PC-9 (cell line): ENCODE measurements at regions not wholly inside any gene's neighbourhood (a gene's known extent, or its start where the extent isn't known, plus 50 kb on each side); places are given as distances from the start of the nearest gene placed in this dataset.

ENCODE experiments used
- BruUV-seq: library from RNA; stranded (reverse); fragments of 400-500 nt; replicated peaks from 2 replicates; lab custom pipeline; 2021; lab: Mats Ljungman, UMichigan
- CTCF ChIA-PET: fragments of 300-600 bp; sonication (Branson Sonifier 250); formaldehyde crosslinking; loops from one replicate; lab custom pipeline; 2022; ENCODE audit warnings: antibody characterized with exemption; lab: Charles Lee
- POLR2A ChIA-PET: fragments of 300-600 bp; sonication (Branson Sonifier 250); formaldehyde crosslinking; loops from one replicate; lab custom pipeline; 2022; ENCODE audit warnings: antibody characterized with exemption; ENCODE audit not compliant: unreplicated experiment; lab: Charles Lee
- DNase-seq, 2 experiments: peaks; one replicate each; pipeline versions ENCODE4 v3.0.0 to v3.0.0-alpha.2; 2015 to 2022; ENCODE audit warnings: mixed read lengths in 1 of 2
- H2AFZ ChIP-seq: fragments of 200-600 bp; sonication (generic); 2 replicates; pipeline ENCODE4 v1.8.1; 2017; ENCODE audit warnings: antibody characterized with exemption
- H3F3A ChIP-seq: fragments of 200-600 bp; sonication (generic); 2 replicates; pipeline ENCODE4 v1.8.1; 2017; ENCODE audit warnings: antibody characterized with exemption, mild to moderate bottlenecking, low read depth; ENCODE audit not compliant: insufficient read depth
- H3K27ac ChIP-seq: fragments of 200-600 bp; sonication (generic); 2 replicates; pipeline ENCODE4 v1.6.1; 2016; ENCODE audit warnings: mixed run types
- H3K27me3 ChIP-seq: fragments of 200-600 bp; sonication (generic); 2 replicates; pipeline ENCODE4 v1.6.1; 2016; ENCODE audit warnings: low read depth, mixed run types; ENCODE audit not compliant: insufficient read depth
- H3K36me3 ChIP-seq: fragments of 200-600 bp; sonication (generic); 2 replicates; pipeline ENCODE4 v1.6.1; 2016; ENCODE audit warnings: low read depth, mixed run types
- H3K4me1 ChIP-seq: fragments of 200-600 bp; sonication (generic); replicated peaks from 2 replicates; pipeline ENCODE4 v1.6.1; 2016; ENCODE audit warnings: mixed run types; ENCODE audit not compliant: insufficient read depth
- H3K4me2 ChIP-seq: fragments of 200-600 bp; sonication (generic); 2 replicates; pipeline ENCODE4 v1.6.1; 2017; ENCODE audit warnings: mixed run types
- H3K4me3 ChIP-seq: fragments of 200-600 bp; sonication (generic); 2 replicates; pipeline ENCODE4 v1.6.1; 2016; ENCODE audit warnings: mixed run types
- H3K79me2 ChIP-seq: fragments of 200-600 bp; sonication (generic); 2 replicates; pipeline ENCODE4 v1.6.1; 2017; ENCODE audit warnings: low read depth, mixed run types
- H3K9me2 ChIP-seq: fragments of 200-600 bp; sonication (generic); 2 replicates; pipeline ENCODE4 v1.8.1; 2017; ENCODE audit warnings: mild to moderate bottlenecking; ENCODE audit not compliant: insufficient read depth
- H3K9me3 ChIP-seq: fragments of 200-600 bp; sonication (generic); 2 replicates; pipeline ENCODE4 v1.8.1; 2016; ENCODE audit warnings: low read depth; ENCODE audit not compliant: insufficient read depth
- H4K20me1 ChIP-seq: fragments of 200-600 bp; sonication (generic); 2 replicates; pipeline ENCODE4 v1.8.1; 2017; ENCODE audit not compliant: insufficient read depth
- CTCF ChIP-seq: fragments of 200-600 bp; sonication (generic); conservative IDR thresholded peaks from 2 replicates; pipeline ENCODE4 v1.6.1; 2017; ENCODE audit warnings: mixed run types, antibody characterized with exemption, mild to moderate bottlenecking, moderate library complexity
- EZH2 ChIP-seq: fragments of 200-600 bp; sonication (generic); IDR thresholded peaks from 2 replicates; pipeline ENCODE4 v1.8.0; 2017; ENCODE audit warnings: antibody characterized with exemption, low read depth
- intact Hi-C: fragments of 100-400 bp; cut with micrococcal nuclease; formaldehyde crosslinking; loops from one replicate; pipeline ENCODE4 v1.10.0; 2022; ENCODE audit not compliant: unreplicated experiment

DNA sequence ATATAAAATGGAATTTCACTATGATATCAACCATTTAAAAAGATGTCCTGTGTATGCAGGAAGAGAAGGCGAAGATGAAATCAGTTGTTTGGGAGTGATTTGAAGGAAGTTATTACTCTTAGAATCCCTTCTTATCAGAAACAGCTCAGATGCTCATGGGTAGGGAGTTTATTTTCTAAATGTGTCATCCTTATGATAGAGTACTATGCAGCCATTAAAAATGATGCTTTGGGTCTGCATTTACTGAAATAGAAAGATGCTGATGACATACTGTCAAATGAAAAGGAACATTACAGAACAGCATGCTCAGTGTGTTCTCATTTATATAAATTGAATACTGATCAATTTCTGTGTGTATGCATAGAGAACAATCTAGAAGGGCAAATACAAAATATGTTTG, 69.8 kb upstream of the MED13L start:
- H2AFZ ChIP-seq = no peak overlapping the region
- no peak for DNase-seq
- H3K9me3 ChIP-seq = no peaks in the 10 kb centered on the region
- ChIA-PET CTCF (interaction anchor here (0.6 kb wide), 1 partner anchor 350 kb away, joined by 3 read pairs; no protein-coding TSS in a partner anchor), POLR2A (interaction anchor here (0.7 kb wide), 1 partner anchor 297 kb away, joined by 10 read pairs; no protein-coding TSS in a partner anchor)
- H3K27me3 ChIP-seq = no peaks in the 10 kb centered on the region
- no peaks in the 10 kb centered on the region for H3K79me2 ChIP-seq
- TF ChIP-seq EZH2 (no peak), CTCF (no peak)
- H3K27ac ChIP-seq = no peak overlapping the region
- H3K4me2 ChIP-seq = no peak overlapping the region
- H4K20me1 ChIP-seq = no peaks in the 10 kb centered on the region
- H3K4me1 ChIP-seq = peaks cover 13% of the 10 kb centered on the region; the same call in 1 of the 2 replicates
- no peak overlapping the region for H3K4me3 ChIP-seq
- no peaks in the 10 kb centered on the region for H3K9me2 ChIP-seq
- H3F3A ChIP-seq = peaks cover 13% of the 10 kb centered on the region; the same call in 1 of the 2 replicates
- no peaks in the 10 kb centered on the region for H3K36me3 ChIP-seq
- BruUV-seq = no TSS peak
- intact Hi-C loops = no loop called here

GRCh38 chr12:116352315-116352835, 74.9 kb upstream of the MED13L start:
- Histone ChIP-seq H3K4me3 (no peak overlapping the region), H3K36me3 (no peaks in the 10 kb centered on the region), H2AFZ (no peak overlapping the region), H3F3A (peaks cover 2% of the 10 kb centered on the region; the same call in 1 of the 2 replicates), H3K9me3 (no peaks in the 10 kb centered on the region), H3K27ac (no peak overlapping the region), H3K27me3 (no peaks in the 10 kb centered on the region), H3K4me2 (no peak overlapping the region), H3K4me1 (0 out of 2 replicates have a peak, but pooled peaks cover under 1% of the 10 kb centered on the region), H3K9me2 (no peaks in the 10 kb centered on the region), H4K20me1 (no peaks in the 10 kb centered on the region), H3K79me2 (no peaks in the 10 kb centered on the region)
- CTCF ChIA-PET = no interaction called here
- intact Hi-C loops = no loop called here
- no TSS peak for BruUV-seq
- POLR2A ChIA-PET = no interaction called here
- DNase-seq = no peak
- TF ChIP-seq CTCF (no peak), EZH2 (no peak)

- TF ChIP-seq CTCF (no peak), EZH2 (no peak)
- no peaks in the 10 kb centered on the region for H3K9me2 ChIP-seq
- H3F3A ChIP-seq = no peaks in the 10 kb centered on the region; the same call in 1 of the 2 replicates
- no peaks in the 10 kb centered on the region for H3K79me2 ChIP-seq
- no peak overlapping the region for H3K27ac ChIP-seq
- no peaks in the 10 kb centered on the region for H4K20me1 ChIP-seq
- DNase-seq = no peak
- no peaks in the 10 kb centered on the region for H3K4me1 ChIP-seq
- no peak overlapping the region for H3K4me2 ChIP-seq
- intact Hi-C loops = no loop called here
- H3K36me3 ChIP-seq = no peaks in the 10 kb centered on the region
- BruUV-seq = no TSS peak
- POLR2A ChIA-PET = no interaction called here
- H3K4me3 ChIP-seq = no peak overlapping the region
- no peaks in the 10 kb centered on the region for H3K27me3 ChIP-seq
- H2AFZ ChIP-seq = no peak overlapping the region
- H3K9me3 ChIP-seq = no peaks in the 10 kb centered on the region
- CTCF ChIA-PET = no interaction called here
Measured at GRCh38 chr12:116353958-116354357, 76.5 kb upstream of the MED13L start.
